ENCODE measurements at regions not wholly inside any gene's neighbourhood (a gene's known extent, or its start where the extent isn't known, plus 50 kb on each side); places are given as distances from the start of the nearest gene placed in this dataset.

DNA sequence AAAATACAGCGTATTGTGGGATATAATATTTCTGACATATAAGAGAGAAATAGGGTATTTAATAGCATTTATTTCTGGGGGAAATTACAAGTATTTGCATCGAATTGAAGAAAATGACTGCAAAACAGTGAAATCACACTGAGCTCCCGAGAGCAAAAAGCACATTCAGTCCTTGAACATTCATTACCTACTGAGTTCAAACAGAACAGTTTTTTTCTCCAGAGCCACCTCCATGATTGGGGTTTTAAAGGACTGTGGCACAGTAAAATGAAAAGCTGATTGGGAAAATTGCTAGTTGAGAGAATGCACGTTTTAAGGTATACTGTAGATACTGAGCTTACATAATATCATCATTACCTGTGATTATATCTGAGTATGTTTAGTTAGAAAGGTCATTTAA lies 58.0 kb upstream of the TRPC4 start:
- TF ChIP-seq POLR2A (IDR thresholded peaks at IDR 0.05) (no peak), CTCF (IDR thresholded peaks at IDR 0.05 in 8 of 11, conservative IDR thresholded peaks at IDR 0.05 in 3 of 11) (no peak), POLR2AphosphoS5 (IDR thresholded peaks at IDR 0.05) (no peak)

Data from spleen (tissue), 7 donors.